ENCODE measurements at regions not wholly inside any gene's neighbourhood (a gene's known extent, or its start where the extent isn't known, plus 50 kb on each side); places are given as distances from the start of the nearest gene placed in this dataset.

GRCh38 chr18:51361130-51361860 lies 163.8 kb upstream of the MEX3C start (continued):
- TF ChIP-seq ZNF407 (CRISPR knock-in tag; IDR thresholded peaks at IDR 0.05; ENCODE audit: not compliant biosample characterization) (no peak), JARID2 (CRISPR knock-in tag; IDR thresholded peaks at IDR 0.05; ENCODE audit: insufficient replicate concordance) (no peak), AKNA (CRISPR knock-in tag; IDR thresholded peaks at IDR 0.05; ENCODE audit: borderline replicate concordance) (no peak), GTF2F1 (IDR thresholded peaks at IDR 0.05; ENCODE audit: low read length) (no peak), NCOR1 (IDR thresholded peaks at IDR 0.05; ENCODE audit: borderline replicate concordance, low read length) (no peak; the same call in 1 of the 2 replicates), LCORL (IDR thresholded peaks at IDR 0.05) (no peak), LCORL (CRISPR knock-in tag; IDR thresholded peaks at IDR 0.05) (no peak), NFIB (CRISPR knock-in tag; IDR thresholded peaks at IDR 0.05; ENCODE audit: borderline replicate concordance) (no peak), NFKB2 (CRISPR knock-in tag; IDR thresholded peaks at IDR 0.05; ENCODE audit: borderline replicate concordance) (no peak)
- TF ChIP-seq, protein P1, sequence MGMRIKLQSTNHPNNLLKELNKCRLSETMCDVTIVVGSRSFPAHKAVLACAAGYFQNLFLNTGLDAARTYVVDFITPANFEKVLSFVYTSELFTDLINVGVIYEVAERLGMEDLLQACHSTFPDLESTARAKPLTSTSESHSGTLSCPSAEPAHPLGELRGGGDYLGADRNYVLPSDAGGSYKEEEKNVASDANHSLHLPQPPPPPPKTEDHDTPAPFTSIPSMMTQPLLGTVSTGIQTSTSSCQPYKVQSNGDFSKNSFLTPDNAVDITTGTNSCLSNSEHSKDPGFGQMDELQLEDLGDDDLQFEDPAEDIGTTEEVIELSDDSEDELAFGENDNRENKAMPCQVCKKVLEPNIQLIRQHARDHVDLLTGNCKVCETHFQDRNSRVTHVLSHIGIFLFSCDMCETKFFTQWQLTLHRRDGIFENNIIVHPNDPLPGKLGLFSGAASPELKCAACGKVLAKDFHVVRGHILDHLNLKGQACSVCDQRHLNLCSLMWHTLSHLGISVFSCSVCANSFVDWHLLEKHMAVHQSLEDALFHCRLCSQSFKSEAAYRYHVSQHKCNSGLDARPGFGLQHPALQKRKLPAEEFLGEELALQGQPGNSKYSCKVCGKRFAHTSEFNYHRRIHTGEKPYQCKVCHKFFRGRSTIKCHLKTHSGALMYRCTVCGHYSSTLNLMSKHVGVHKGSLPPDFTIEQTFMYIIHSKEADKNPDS (CRISPR knock-in tag; IDR thresholded peaks at IDR 0.05), result no peak
- TF ChIP-seq, protein P2, sequence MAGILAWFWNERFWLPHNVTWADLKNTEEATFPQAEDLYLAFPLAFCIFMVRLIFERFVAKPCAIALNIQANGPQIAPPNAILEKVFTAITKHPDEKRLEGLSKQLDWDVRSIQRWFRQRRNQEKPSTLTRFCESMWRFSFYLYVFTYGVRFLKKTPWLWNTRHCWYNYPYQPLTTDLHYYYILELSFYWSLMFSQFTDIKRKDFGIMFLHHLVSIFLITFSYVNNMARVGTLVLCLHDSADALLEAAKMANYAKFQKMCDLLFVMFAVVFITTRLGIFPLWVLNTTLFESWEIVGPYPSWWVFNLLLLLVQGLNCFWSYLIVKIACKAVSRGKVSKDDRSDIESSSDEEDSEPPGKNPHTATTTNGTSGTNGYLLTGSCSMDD (CRISPR knock-in tag; IDR thresholded peaks at IDR 0.05), result no peak

All from HepG2 (cell line).